NCI-H2196 (cell line): ENCODE measurements at regions not wholly inside any gene's neighbourhood (a gene's known extent, or its start where the extent isn't known, plus 50 kb on each side); places are given as distances from the start of the nearest gene placed in this dataset.

Experiments
- DNase-seq: peaks from one replicate; lab custom pipeline; 2025; ENCODE audit not compliant: unreplicated experiment; lab: John Stamatoyannopoulos, UW

DNA sequence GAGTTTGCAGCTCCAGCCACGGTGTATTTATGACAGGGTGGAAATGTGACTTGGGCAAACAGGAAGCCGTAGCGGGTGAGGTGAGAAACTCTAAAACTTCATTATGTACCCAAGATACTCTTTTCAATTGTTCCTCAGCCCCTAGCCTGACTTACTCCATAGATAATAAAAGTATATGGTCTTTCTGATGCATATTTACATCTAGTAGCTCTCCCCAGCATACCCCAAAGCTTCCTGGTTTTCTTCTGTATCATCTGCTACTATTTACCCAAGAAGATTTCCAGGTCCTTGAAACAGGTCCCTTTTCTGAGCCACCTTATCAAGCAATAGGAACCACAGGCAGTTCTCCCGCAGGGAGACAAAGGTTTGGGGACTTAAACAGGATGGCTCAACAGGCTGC is 201.5 kb upstream of the ESRRG start:
- DNase-seq, result no peak

DNA sequence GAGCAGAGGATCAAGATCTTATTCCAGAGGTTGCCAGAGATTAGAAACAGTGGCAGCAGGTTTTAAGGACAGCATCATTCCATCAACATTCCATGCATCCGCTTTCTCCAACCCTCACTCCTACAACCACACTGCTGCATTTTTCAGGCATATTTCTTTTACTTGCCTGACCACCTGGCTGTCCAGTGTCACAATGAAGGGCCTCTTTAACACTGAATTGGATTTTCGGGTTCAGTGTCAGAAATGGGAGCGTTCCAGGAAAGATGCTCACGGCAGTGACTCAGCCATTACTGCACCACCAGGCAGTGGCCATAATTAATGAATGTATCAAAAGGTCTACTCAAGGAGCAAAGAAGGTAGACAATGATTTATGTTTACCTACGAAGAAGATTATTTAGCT is 200.4 kb upstream of the ESRRG start:
- DNase-seq, result no peak

DNA sequence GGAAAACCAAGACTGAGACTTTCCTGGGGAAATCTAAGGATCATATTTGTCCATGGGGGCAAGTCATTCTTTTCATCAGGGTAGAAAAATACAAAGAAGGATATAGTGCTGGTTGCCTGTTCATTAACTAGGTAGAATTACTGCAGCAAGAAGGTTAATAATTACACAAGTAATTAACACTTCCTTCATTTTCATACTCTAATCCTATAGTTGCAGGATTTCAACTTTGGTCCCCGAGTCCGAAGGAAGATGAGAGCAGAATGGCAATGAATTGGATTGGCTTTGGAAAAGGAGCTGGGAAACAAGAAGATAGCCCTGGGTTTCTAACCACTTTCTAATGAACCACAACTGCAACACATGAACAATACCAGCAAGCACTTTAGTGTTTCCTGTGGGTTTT is 199.2 kb upstream of the ESRRG start:
- DNase-seq, result no peak

DNA sequence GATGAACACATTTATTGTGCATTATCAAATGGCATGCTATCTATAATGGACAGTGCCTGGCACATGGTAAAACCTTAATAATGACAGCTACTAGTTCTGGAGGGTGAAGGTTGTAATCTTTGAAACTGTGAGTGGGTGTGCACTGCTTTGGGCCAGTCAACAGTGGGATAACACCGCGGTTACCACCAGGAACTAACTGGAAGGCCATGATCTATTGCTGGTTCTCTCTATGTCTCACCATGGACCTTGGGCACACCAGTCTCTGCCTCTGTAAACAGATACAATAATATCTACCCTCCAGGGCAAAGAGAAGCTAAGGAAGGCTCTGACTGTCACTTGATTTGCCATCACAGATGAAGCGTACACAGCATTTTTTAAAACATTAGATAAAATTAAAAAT is 198.6 kb upstream of the ESRRG start:
- no peak for DNase-seq

DNA sequence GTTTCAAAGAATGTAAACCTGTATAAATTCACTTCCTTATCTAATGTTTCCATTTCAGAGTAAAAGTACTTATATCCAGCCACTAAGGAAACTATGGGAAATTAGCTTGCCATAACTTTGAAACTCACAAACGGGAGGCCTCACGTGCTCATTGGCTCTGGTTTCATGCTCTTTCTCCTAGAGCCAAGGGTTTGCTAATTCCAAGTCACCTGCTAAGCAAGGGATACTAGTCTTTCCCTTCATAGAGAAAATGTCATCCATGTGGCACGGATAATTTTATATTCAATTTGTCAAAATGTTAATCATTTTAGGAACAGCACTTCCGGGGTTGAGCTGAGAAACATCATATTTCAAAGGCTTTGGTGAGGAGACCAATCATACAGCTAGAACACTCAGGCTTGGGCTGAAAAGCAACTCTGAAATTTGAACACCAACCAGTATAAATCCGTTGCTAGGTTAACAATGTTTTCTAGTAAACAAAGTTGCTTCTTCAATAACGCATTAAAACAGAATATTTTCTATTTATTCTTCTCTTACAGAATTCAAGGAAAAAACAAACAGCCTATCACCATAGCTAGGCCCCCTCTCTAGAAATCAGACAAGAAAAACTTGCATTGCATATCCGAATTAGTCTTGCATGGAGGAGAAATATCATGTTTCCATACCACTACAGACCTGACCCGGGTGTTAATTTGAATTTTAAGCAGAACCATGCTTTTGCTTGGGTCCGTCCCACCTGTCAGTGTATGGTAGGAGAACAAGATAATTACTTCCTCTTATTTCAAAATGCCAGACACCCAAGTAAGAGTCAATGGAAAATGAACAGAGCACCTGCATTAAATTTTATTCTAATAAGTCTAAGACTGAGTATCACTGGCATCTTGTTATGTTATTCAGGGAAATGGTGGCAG is 196.1 kb upstream of the ESRRG start:
- no peak for DNase-seq

DNA sequence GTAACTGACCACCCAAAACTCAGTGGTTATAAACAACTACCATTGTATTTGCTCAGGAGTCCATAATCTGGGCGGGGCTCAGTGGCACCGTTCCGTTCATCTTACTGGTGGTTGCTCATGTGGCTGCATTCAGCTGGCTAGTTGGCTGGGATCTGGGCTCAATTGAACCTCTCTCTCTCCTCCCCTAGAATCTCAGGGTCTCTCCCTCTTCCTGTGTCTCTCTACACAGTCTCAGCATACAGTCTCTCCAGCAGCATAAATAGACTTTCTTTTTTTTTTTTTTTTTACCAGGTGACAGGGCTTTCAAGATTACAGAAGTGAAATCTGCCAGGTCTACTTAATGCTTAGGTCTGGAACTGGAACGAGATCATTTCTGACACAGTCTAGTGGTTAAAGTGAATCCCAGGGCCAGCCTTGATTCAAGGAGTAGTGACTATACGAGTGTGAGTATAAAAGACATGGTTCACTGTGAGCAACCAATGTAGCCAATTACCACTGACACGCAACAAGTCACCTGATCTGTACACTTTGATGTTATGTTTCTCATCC is 193.7 kb upstream of the ESRRG start:
- no peak for DNase-seq

DNA sequence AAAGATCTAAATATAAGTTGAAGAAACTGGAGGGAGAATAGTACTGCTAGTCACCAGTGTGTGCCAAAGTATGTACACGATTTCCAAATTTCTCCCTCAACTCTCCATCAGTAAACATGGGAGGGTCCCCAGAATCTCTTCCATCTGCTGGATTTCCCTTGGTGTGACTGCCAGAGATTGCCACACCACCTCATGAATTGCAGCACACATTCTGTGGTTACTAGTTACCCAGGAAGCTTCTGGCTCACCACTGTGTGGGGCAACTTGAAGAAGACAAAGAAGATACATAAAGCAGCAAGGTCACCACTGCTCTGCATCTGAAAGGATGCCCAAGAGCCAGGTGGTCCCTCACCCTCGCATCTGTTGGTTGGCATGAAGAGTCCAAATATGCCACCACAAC is 191.7 kb upstream of the ESRRG start:
- DNase-seq, result no peak

DNA sequence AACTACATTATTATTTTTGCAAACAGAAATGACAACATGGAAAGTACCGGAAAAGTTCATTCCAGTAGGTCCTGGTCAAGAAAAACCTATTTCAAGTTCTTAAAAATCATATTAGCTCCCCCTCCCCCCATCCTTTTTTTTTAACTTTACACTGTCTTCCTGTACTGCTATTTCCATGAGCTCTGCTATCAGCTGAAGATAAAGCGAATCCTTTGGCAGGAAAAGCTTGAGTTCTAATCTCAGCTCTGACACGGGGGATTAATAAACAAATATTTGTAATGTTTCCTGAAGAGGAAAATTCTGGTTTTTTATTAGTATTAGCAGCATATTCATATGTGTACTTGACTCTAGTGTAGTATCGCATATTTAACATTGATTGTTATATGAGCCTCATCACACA is 190.7 kb upstream of the ESRRG start:
- DNase-seq, result no peak

DNA sequence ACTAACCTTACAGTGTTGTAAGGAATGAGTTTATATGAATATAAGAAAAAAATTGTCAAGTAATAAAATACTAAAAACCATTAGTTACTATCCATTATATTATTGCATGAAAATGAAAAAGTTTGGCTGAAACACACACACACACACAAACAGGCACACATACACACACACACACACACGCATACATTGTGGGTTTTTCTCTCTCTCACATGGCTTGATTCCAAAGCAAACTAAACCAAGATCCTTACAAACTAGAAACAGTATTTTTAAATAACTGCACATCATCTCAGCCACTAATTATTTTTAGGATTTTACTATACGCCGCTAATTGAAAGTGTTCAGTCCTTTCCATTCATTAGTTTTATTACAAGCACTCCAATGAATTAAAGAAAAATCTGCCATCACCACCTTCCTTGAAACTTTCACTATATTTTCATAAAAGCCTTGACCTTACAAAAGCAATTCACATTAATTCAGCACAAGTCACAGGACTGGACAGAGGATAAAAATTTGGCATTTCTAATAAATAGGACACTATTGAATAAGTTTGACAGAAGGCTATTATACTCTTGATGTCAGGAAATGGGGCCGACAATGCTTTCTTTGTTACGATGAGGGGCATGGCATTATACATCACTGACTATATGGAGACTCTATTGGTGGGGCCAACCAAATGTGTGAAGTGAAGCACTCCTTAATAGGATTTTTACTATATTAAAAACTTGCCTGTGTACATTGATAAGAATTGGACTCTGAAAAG is 187.0 kb upstream of the ESRRG start:
- no peak for DNase-seq

DNA sequence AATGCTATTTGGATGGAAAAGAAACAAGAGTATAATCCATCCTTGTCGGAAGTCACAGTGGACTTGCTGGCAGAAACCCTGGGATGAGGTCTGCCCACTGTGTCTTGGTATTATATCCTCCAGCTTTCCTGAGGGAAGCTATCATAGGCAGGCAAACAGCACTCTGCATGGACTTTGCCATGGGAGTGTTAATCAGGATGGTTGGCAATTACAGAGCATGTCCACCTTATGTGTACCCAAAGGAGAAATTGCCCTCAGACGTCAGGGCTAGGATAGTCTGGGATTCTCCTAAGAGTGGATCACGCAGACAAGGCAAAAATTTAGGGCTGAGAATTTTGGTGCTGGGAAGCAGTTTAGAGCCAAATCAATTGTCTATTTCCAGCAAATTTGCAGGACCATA is 184.9 kb upstream of the ESRRG start:
- no peak for DNase-seq

DNA sequence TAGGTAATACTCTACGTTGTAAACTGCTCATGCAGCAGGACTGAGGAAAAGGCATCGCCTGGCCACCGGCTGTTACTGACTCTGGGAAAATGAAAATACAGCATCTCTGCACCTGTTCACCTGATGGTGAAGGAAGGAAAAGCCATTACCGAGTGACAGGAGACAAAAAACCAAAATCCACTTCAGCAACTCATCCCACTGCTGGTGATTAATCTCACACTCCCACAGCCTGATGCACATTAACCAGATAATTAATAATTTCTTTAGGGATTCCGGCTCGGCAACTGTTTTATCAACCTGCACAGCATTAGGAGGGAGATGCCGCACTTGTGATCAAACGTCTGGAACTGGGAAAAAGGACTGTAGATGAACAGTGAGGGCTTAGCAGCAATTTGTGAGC is 183.9 kb upstream of the ESRRG start:
- no peak for DNase-seq

DNA sequence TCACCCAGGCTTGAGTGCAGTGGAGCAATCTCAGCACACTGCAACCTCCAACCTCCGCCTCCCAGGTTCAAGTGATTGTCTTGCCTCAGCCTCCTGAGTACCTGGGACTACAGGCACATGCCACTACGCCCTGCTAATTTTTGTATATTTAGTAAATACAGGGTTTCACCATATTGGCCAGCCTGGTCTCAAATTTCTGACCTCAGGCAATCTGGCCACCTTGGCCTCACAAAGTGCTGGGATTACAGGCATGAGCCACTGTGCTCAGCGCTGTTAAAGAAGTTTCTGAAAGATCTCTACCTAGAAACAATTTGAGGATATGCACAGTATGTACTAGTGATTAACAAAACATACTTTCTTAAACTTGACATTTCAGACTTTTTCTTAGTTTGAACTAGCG is 182.6 kb upstream of the ESRRG start:
- DNase-seq, result no peak

DNA sequence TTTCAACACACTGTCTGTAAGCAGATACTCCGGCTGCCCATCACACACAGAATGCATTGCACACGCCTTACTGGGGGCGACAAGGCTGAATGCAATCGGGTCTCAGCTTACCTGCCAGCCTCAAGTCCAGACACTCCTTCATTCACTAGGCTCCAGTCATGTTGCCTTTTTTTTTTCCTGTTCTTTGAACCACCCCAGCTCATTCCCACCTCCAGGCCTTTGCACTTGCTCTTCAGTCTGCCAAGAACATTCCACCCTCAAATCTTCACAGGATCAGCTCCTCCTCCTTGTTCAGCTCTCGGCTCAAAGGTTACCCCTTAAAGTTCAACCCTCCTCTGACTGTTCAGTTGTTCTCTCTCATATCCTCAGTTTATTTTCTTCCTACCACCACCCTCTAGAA is 181.9 kb upstream of the ESRRG start:
- DNase-seq, result no peak

DNA sequence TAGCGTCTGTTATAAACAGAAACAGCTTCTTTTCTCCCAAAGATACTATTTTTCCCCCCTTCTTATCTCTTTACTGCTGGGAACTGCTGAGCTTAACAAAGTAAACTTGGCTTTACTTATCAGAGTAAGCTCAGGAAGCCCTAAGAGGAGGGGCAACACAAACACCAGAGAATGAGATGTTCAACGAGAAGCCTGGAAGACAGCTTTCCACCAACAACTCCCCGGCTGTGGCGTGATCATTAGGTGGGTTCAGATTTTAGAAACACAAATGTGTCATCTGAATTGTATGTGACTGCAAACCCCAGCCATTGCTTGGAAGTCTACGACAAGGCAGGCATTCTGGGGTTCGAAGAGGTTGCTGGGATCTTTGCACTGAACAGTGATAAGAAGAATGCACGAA is 181.2 kb upstream of the ESRRG start:
- DNase-seq, result no peak

DNA sequence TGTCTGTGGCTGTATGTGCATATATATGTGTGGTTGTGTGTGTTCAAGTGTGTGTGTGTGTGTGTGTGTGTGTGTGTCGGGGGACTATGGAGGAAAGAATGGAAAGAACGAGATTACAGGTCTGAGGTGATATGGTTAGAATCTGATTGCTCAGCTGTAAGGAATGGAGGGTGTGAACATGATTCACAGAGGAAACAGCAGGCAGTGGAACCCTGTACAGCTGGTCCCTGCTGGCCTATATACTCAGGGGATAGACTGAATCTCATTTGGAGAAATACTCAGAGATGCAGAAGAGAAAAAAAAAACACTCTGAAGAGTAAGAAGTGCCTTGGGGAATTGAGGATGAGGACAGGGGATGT is 180.1 kb upstream of the ESRRG start:
- no peak for DNase-seq

DNA sequence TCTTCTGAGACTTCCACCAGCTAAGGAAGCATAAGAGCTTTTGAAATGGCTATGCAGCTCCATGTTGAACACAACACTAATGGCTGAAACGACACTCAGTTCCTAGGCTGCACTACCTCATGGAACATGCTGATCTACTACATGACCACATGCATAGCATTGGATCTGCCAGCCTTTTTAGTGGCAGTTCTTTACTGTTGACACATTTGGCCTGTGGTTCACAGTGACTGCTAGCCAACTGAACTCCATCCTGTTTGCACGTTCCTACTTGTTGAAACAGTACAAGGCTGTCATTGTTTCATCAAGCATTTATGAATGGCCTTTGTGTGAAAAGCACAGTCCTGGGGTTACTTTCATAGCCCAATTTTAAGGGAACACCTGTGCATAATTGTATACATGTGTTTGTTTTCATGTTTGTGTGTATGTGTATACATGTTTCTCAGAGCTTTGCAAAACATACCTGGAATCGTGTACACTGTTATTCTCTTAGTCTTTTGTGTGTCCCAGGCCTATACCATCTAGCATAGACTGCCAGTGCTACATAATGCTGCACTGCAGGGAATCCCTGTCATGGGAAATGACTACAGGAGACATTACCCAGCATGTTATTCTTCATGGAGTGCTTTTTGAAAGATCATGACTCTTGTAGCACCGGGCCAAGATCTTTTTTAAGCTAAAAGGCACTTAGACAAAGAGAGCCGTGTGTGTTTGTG is 179.6 kb upstream of the ESRRG start:
- DNase-seq, result peak; percentile 55

DNA sequence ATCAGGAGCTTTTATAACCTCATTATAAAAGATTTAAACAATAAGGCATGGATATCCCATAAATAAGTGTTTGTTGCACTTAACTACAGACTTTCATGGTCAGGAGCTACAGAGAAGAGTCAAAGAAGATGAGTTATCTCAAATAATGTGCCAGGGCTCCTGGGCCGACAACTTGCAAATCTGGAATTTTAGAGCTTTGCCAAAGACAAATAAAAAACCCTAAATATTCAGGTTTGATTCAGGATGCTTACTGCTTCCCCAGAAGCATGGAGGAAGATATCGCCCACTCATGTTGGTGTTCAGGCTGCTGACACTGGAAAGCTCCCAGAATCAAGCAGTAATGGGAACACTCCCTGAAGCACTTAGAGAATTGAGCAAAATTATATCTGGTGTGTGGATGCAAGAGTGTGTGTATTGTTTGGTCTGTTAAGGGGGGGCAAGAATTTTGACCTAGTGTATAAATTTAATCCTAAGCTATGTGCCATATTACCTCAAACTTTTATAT is 176.9 kb upstream of the ESRRG start:
- no peak for DNase-seq

DNA sequence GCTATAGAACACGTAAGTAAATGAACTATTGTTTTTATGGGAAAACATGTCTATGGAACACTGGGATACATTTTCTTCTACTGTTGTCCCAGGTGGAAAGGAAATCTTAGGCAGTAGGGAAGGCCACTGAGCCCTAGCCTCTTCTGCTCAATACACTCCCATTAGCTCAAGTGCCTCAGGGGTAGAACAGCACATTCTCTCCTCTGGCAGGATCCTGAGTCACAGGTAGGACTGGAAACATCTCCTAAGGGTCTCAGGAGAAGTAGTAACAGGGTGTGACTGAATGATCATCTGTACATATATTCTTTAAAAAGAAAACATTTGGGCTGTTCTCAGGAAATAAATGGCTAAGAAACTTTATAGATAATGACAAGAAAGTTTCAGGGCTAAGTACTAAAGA is 175.6 kb upstream of the ESRRG start:
- no peak for DNase-seq

DNA sequence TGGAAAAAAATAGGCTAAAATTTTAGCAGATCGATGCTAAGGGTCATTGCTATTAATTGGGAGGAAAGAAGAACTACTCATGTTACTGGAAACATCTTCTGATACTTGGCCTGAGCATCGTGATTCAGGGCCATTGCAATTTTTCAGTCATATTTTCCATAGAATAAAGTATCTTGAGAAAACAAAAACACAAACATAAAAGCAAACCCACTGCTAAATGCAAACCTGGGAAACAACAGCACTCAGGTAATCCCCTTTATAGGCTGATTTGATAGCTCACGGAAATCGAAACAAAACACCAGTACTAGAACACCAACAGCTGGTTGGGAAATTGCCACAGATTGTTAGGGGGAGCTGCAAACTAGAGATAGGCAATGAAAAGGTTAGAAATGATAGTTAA is 172.9 kb upstream of the ESRRG start:
- DNase-seq, result no peak

DNA sequence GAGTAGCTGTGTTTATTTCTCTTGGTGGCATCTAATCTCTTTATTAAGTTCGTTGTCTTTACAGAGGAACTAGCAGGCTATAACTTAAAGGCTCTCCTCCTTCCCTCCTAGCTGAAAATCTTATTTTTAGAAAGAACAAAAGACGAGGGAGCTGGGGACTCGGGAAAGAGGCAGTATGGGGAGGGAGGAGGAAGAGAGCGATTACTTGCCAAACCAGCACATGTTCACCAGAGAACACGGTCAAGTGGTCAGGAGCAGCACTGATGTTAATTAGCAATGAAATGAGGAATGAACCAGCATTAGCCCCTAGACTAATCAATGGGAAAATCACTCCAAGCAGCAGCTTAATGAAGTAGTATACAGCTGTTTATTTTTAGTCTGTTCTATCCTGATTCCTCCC is 171.3 kb upstream of the ESRRG start:
- DNase-seq, result no peak

DNA sequence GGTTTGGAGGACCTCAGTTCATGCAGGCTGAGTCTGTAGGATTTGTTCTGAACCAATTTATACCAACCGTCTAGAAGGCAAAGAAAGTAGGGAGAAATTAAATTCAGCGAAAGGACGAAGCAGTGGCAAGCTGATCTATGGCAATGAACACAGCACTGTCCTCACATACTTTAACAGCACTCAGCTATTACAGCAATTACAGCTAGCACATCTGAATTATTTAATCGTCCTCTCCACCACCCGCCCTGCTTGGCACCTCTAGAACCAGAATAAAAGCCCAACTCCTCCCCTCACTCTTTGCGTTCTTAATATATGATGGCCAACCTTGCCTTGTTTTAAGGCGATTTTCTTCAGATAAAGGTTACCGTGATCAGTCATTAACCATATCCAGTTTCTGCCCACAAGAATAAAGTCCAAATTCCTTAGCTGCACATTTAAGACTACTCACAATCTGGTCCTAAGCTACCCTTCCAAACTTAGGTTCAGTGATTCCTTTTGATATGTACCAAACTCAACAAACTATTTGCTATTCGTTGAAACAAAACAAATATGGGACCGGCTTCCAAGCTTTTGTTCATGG is 169.4 kb upstream of the ESRRG start:
- no peak for DNase-seq
